NB4 (cell line): ENCODE measurements at regions not wholly inside any gene's neighbourhood (a gene's known extent, or its start where the extent isn't known, plus 50 kb on each side); places are given as distances from the start of the nearest gene placed in this dataset.

Experiments used
- DNase-seq: peaks from one replicate; pipeline ENCODE4 v3.0.0; 2010; ENCODE audit warnings: low read depth
- H3K4me3 ChIP-seq: one replicate; pipeline ENCODE4 v1.5.1; 2011; ENCODE audit warnings: mild to moderate bottlenecking, low read depth, low read length, moderate library complexity
- CTCF ChIP-seq: IDR thresholded peaks from one replicate; pipeline ENCODE4 v1.5.1; 2012; ENCODE audit warnings: low read depth, low read length
- MYC ChIP-seq: IDR thresholded peaks from 2 replicates; pipeline ENCODE4 v1.6.1; 2011; ENCODE audit warnings: low read depth, low read length
- POLR2A ChIP-seq: IDR thresholded peaks from 2 replicates; pipeline ENCODE4 v1.6.1; 2011; ENCODE audit warnings: mild to moderate bottlenecking; ENCODE audit not compliant: insufficient read length; ENCODE audit errors: extremely low read depth
- TF ChIP-seq, protein P1 (sequence below): IDR thresholded peaks from 2 replicates; pipeline ENCODE4 v1.6.1; 2011; ENCODE audit warnings: low read depth, low read length

DNA sequence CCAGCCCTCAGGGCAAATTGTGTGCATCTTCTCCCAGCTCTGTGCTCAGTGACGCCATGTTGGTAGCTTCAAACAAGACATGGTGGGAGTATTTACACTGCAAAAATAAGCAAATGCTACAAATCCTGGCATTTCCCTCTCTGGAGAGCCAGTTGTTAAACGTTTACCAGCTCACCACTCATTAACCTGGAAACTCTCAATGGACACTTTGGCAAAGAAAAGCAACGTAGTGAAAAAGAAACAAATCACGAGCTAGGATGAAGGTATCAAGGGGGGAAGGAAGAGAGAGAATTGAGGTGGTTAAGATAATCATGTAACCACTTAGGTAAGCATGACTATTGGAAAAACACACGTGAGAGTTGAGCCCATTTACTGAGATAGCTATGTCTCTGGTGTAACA lies 72.5 kb downstream of the MRPS30 start:
- TF ChIP-seq CTCF (no peak), POLR2A (no peak), MYC (no peak)
- TF ChIP-seq, protein P1, sequence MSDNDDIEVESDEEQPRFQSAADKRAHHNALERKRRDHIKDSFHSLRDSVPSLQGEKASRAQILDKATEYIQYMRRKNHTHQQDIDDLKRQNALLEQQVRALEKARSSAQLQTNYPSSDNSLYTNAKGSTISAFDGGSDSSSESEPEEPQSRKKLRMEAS = no peak
- no peak for DNase-seq
- H3K4me3 ChIP-seq = no peak overlapping the region

GRCh38 chr5:44884036-44884435 lies 75.3 kb downstream of the MRPS30 start:
- DNase-seq = no peak
- H3K4me3 ChIP-seq = no peak overlapping the region
- TF ChIP-seq CTCF (no peak), MYC (no peak), POLR2A (no peak)
- TF ChIP-seq, protein P1 = no peak

DNA sequence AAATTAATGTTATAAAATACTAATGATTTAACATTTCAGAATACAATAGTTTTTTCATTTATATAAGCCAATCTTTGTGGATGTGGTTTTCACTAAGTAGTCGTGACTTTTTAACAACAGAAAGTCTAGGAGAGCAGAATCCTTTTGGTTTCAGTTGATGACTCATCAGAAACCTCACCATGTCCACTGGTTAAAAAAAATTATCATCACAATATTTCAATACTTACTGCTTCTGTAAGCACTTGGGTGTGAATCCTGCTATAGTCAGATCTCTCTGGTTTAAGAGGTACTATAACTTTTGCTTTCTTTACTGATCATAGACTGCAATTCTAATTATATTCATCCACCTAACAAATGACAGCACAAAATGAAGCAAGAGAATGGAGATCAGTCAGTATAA lies 77.2 kb downstream of the MRPS30 start:
- peak; percentile 31 for DNase-seq
- no peak for TF ChIP-seq MYC
- TF ChIP-seq CTCF = no peak
- TF ChIP-seq POLR2A = no peak
- TF ChIP-seq, protein P1 = no peak
- no peak overlapping the region for H3K4me3 ChIP-seq

DNA sequence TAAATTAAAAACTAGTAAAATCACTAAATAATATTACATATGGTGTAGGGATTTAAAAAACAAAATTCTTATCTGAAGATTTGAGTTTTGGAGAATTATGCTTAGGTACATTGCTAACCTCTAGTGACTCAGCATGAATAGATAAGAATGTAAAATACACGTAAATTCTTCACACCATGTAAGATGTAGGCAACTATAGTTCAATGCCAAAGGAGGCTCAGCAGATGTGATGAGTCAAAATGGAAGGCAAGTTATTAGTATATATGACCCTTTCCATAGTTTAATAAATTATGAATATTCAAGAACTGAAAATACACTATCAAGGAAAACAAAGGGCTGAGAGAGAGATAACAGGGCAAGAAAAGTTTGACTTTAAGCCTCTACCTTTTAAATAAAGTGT lies 79.0 kb downstream of the MRPS30 start:
- TF ChIP-seq, protein P1 = no peak
- no peak for TF ChIP-seq POLR2A
- no peak for TF ChIP-seq CTCF
- no peak for TF ChIP-seq MYC
- no peak for DNase-seq
- no peak overlapping the region for H3K4me3 ChIP-seq

DNA sequence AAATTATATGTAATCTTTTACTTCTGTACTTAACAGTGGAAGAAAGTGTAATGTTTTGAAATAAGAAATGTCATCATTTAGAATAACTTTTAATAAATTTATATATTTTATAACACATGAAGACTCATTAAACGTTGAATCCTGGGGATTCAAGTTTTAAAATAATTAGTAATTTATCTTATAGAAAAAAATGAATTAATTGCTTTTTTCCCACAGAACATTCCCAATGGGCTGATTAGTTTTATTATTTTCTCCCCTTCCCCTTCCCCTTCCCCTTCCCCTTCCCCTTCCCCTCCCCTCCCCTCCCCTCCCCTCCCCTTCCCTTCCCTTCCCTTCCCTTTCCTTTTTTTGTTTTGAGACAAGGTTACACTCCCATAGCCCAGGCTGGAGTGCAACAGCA lies 79.7 kb downstream of the MRPS30 start:
- H3K4me3 ChIP-seq = no peak overlapping the region
- TF ChIP-seq CTCF (no peak), POLR2A (no peak), MYC (no peak)
- TF ChIP-seq, protein P1 = no peak
- DNase-seq = no peak

DNA sequence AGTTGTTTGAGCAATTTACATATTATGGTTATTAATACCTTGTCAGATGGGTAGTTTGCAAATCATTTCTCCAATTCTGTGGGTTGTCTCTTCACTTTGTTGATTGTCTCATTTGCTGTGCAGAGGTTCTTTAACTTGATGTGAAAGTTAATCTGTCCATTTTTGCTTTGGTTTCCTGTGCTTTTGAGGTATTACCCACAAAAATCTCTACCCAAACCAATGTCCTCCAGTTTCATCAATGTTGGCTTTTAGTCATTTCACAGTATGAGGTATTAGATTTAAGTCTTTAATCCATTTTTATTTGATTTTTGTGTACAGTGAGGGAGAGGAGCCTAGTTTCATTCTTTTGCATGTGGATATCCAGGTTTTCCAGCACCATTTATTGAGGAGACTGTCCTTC lies 82.4 kb downstream of the MRPS30 start:
- no peak for DNase-seq
- no peak for TF ChIP-seq CTCF
- TF ChIP-seq, protein P1 = no peak
- TF ChIP-seq MYC = no peak
- no peak for TF ChIP-seq POLR2A
- no peak overlapping the region for H3K4me3 ChIP-seq
